Activated CD8-positive, alpha-beta T cell treated with anti-CD3 and anti-CD28 coated beads, Interleukin-2, amount 10 ng/mL, durations not matched to agents 7 days and 5 days (primary cell): ENCODE measurements at regions not wholly inside any gene's neighbourhood (a gene's known extent, or its start where the extent isn't known, plus 50 kb on each side); places are given as distances from the start of the nearest gene placed in this dataset.
"Not testable (repeated sequence)": the region's sequence is repeated elsewhere in the genome, so short reads cannot be mapped to it uniquely, and the experiment has no call there.

Source experiments
- ATAC-seq: fragments of 150-1000 bp; cut with Tn5 transposase; one replicate; pipeline ENCODE4 v1.10.0; 2021; ENCODE audit warnings: moderate library complexity
- CTCF ChIA-PET: fragments of 350-600 bp; sonication (Branson Sonifier 250); formaldehyde crosslinking; loops from one replicate; lab custom pipeline; 2021; ENCODE audit warnings: antibody characterized with exemption; lab: Charles Lee
- POLR2A ChIA-PET: fragments of 350-600 bp; sonication (Branson Sonifier 250); formaldehyde crosslinking; loops from one replicate; lab custom pipeline; 2021; ENCODE audit warnings: antibody characterized with exemption; lab: Charles Lee
- DNase-seq: peaks from one replicate; pipeline ENCODE4 v3.0.0-alpha.2; 2020
- H3K27ac Mint-ChIP-seq: one replicate; pipeline ENCODE4 v1.8.0; 2021; ENCODE audit warnings: mild to moderate bottlenecking, mixed read lengths
- H3K27me3 Mint-ChIP-seq: one replicate; pipeline ENCODE4 v1.8.0; 2021; ENCODE audit warnings: low read depth, mixed read lengths
- H3K36me3 Mint-ChIP-seq: one replicate; pipeline ENCODE4 v1.8.0; 2021; ENCODE audit warnings: low read depth, mixed read lengths
- H3K4me1 Mint-ChIP-seq: one replicate; pipeline ENCODE4 v1.8.0; 2021; ENCODE audit warnings: low read depth, mixed read lengths
- H3K4me3 Mint-ChIP-seq: one replicate; pipeline ENCODE4 v1.8.0; 2021; ENCODE audit warnings: mild to moderate bottlenecking, mixed read lengths
- H3K9me3 Mint-ChIP-seq: one replicate; pipeline ENCODE4 v1.8.0; 2022; ENCODE audit warnings: mixed read lengths; ENCODE audit not compliant: insufficient read depth

DNA sequence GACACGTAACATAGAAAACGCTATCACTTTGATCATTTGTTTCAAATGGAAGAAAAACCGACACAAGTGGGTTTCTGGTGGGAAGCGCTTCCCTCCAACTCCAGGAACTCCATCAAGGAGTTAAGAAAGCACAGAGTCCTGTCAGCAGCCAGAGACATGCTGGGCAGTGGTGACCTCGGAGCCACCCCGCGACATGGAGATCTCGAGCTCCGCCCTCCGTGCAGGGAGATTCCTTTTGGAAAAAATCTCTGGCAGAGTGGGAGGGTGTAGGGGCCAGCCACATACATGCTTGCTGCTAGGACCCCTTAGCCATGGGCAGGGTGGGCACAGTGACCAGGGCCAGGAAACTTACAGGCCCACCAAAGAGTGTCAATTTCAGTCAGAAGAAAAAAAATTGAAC lies 138.9 kb downstream of the GPCPD1 start:
- H3K4me1 Mint-ChIP-seq, ATAC-seq, DNase-seq, H3K27ac Mint-ChIP-seq, H3K4me3 Mint-ChIP-seq, H3K9me3 Mint-ChIP-seq, CTCF ChIA-PET, H3K36me3 Mint-ChIP-seq, POLR2A ChIA-PET, H3K27me3 Mint-ChIP-seq: not testable (repeated sequence)

GRCh38 chr20:5471368-5471767 lies 139.4 kb downstream of the GPCPD1 start:
- Mint-ChIP-seq H3K4me3 (no peak overlapping the region), H3K27ac (no peak overlapping the region), H3K9me3 (no peaks in the 10 kb centered on the region), H3K36me3 (no peaks in the 10 kb centered on the region), H3K4me1 (no peaks in the 10 kb centered on the region), H3K27me3 (peaks cover 3% of the 10 kb centered on the region)
- no peak for ATAC-seq
- no peak for DNase-seq
- ChIA-PET POLR2A (no interaction called here), CTCF (no interaction called here)

GRCh38 chr20:5470943-5471342 lies 139.9 kb downstream of the GPCPD1 start:
- no peak for ATAC-seq
- peaks cover 3% of the 10 kb centered on the region for H3K27me3 Mint-ChIP-seq
- ChIA-PET CTCF (no interaction called here), POLR2A (no interaction called here)
- DNase-seq: no peak
- H3K4me3 Mint-ChIP-seq: no peak overlapping the region
- H3K4me1 Mint-ChIP-seq: no peaks in the 10 kb centered on the region
- H3K36me3 Mint-ChIP-seq: no peaks in the 10 kb centered on the region
- no peaks in the 10 kb centered on the region for H3K9me3 Mint-ChIP-seq
- H3K27ac Mint-ChIP-seq: no peak overlapping the region

DNA sequence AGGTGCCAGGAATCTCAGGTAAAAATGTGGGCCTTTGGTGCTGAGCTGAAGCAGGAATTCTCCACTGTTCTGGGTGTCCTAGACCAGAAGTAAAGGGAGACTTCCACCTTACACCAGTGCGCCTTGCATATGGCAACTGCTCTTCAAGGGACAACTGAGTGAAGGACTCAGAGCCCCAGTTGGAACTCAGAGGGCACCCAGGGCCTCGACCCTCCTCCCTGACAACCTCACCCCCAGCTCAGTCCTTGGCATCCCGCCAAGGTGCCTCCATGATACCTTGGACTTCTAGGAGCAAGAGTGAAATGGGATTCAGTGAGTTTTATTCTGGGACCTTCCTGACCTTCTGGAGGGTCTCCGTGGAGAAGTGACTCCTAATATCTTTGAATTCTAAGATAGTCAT lies 140.3 kb downstream of the GPCPD1 start:
- H3K27me3 Mint-ChIP-seq: peaks cover 3% of the 10 kb centered on the region
- DNase-seq (no peak), ATAC-seq (no peak)
- no peaks in the 10 kb centered on the region for H3K9me3 Mint-ChIP-seq
- ChIA-PET CTCF (no interaction called here), POLR2A (no interaction called here)
- no peaks in the 10 kb centered on the region for H3K4me1 Mint-ChIP-seq
- no peaks in the 10 kb centered on the region for H3K36me3 Mint-ChIP-seq
- no peak overlapping the region for H3K4me3 Mint-ChIP-seq
- H3K27ac Mint-ChIP-seq: no peak overlapping the region

- DNase-seq: no peak
- Mint-ChIP-seq H3K4me1 (no peaks in the 10 kb centered on the region), H3K36me3 (no peaks in the 10 kb centered on the region), H3K4me3 (no peak overlapping the region), H3K27me3 (peaks cover 3% of the 10 kb centered on the region), H3K9me3 (no peaks in the 10 kb centered on the region), H3K27ac (no peak overlapping the region)
- no peak for ATAC-seq
- CTCF ChIA-PET: no interaction called here
- POLR2A ChIA-PET: no interaction called here
These were observed 141.7 kb downstream of the GPCPD1 start for GRCh38 chr20:5469111-5469510.

GRCh38 chr20:5467086-5467485 lies 143.7 kb downstream of the GPCPD1 start:
- ChIA-PET POLR2A (no interaction called here), CTCF (no interaction called here)
- no peak for DNase-seq
- H3K4me1 Mint-ChIP-seq: no peaks in the 10 kb centered on the region
- H3K27ac Mint-ChIP-seq: no peak overlapping the region
- H3K27me3 Mint-ChIP-seq: peaks cover 3% of the 10 kb centered on the region
- H3K9me3 Mint-ChIP-seq: no peaks in the 10 kb centered on the region
- no peaks in the 10 kb centered on the region for H3K36me3 Mint-ChIP-seq
- H3K4me3 Mint-ChIP-seq: no peak overlapping the region
- no peak for ATAC-seq

DNA sequence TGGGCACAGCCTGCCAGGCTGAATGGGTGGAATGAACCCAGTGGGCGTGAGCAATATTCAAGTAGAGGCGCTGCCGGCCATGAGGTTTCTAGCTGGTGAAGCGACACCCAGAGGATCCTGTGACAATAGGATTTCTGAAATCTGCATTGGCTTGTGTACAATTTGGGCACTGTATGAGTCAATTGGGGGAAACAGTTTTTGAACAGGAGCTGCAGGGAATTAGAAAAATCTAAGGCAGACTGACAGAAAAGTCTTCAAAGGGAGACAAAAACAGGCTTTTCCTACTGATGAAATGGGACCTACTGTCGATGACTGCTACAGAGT lies 145.2 kb downstream of the GPCPD1 start:
- CTCF ChIA-PET: interaction anchor here (0.6 kb wide), 1 partner anchor 25 kb away, joined by 3 read pairs; no protein-coding TSS in a partner anchor

DNA sequence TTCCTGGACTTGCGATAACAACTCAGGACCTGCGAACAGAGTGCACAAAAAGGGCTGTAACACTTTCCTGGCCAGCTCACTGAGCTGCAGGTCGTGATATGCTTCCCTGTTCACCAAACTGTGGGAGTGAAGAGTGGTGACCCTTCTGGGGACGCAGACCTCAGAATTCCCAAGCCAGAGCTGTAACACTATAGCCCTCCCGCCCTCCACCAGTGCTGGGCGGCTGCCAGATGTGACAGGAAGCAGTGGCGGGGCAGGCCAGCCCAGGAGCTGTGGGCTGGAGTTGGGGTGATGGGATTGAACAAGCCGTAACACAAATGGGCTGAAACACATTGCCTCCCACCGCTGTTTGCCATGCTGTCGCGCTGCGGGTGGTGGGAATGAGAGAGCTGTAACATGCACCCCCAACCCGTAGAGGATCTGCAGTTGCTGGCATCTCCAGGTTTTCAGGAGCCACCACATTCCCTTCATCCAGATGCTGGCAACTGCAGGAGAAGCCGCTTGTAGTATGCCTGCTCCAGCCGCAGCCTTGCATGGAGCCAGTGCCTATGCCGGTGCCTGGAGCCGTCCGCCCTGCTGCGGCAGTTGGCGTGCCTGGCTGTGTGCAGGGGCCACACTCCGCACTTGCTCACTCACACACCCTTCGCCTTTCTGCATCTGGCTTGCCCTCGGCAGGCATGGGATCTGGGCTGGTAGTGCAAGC lies 145.8 kb downstream of the GPCPD1 start:
- H3K27ac Mint-ChIP-seq: no peak overlapping the region
- no peak overlapping the region for H3K4me3 Mint-ChIP-seq
- no peaks in the 10 kb centered on the region for H3K36me3 Mint-ChIP-seq
- ATAC-seq (no peak), DNase-seq (no peak)
- peaks cover 16% of the 10 kb centered on the region for H3K27me3 Mint-ChIP-seq
- H3K9me3 Mint-ChIP-seq: no peaks in the 10 kb centered on the region
- ChIA-PET POLR2A (no interaction called here), CTCF (no interaction called here)
- H3K4me1 Mint-ChIP-seq: no peaks in the 10 kb centered on the region

More for the DNA sequence above, 145.2 kb downstream of the GPCPD1 start:
- POLR2A ChIA-PET: no interaction called here
- ATAC-seq (no peak), DNase-seq (no peak)
- no peaks in the 10 kb centered on the region for H3K4me1 Mint-ChIP-seq
- H3K27ac Mint-ChIP-seq: no peak overlapping the region
- H3K27me3 Mint-ChIP-seq: peaks cover 12% of the 10 kb centered on the region
- H3K36me3 Mint-ChIP-seq: no peaks in the 10 kb centered on the region
- no peaks in the 10 kb centered on the region for H3K9me3 Mint-ChIP-seq
- H3K4me3 Mint-ChIP-seq: no peak overlapping the region

GRCh38 chr20:5463007-5463686 lies 146.4 kb upstream of the PROKR2 start:
- CTCF ChIA-PET: interaction anchor here (1.3 kb wide), 1 partner anchor 14 kb away, joined by 4 read pairs; no protein-coding TSS in a partner anchor
- no peak overlapping the region for H3K27ac Mint-ChIP-seq
- H3K36me3 Mint-ChIP-seq: no peaks in the 10 kb centered on the region

GRCh38 chr20:5453745-5454144 lies 137.0 kb upstream of the PROKR2 start:
- not testable (repeated sequence) for ATAC-seq

More at GRCh38 chr20:5463007-5463686, 146.4 kb upstream of the PROKR2 start:
- Mint-ChIP-seq H3K9me3 (no peaks in the 10 kb centered on the region), H3K27me3 (peaks cover 23% of the 10 kb centered on the region), H3K4me3 (no peak overlapping the region), H3K4me1 (no peaks in the 10 kb centered on the region)
- no peak for ATAC-seq
- POLR2A ChIA-PET: no interaction called here
- DNase-seq: no peak

GRCh38 chr20:5453316-5453715 lies 136.6 kb upstream of the PROKR2 start:
- H3K4me3 Mint-ChIP-seq, H3K9me3 Mint-ChIP-seq, ATAC-seq, H3K4me1 Mint-ChIP-seq, DNase-seq, H3K27ac Mint-ChIP-seq, CTCF ChIA-PET, H3K36me3 Mint-ChIP-seq, POLR2A ChIA-PET, H3K27me3 Mint-ChIP-seq: not testable (repeated sequence)

More at GRCh38 chr20:5453745-5454144, 137.0 kb upstream of the PROKR2 start:
- H3K27me3 Mint-ChIP-seq, POLR2A ChIA-PET, DNase-seq, H3K36me3 Mint-ChIP-seq, H3K9me3 Mint-ChIP-seq, CTCF ChIA-PET, H3K4me1 Mint-ChIP-seq, H3K27ac Mint-ChIP-seq, H3K4me3 Mint-ChIP-seq: not testable (repeated sequence)

DNA sequence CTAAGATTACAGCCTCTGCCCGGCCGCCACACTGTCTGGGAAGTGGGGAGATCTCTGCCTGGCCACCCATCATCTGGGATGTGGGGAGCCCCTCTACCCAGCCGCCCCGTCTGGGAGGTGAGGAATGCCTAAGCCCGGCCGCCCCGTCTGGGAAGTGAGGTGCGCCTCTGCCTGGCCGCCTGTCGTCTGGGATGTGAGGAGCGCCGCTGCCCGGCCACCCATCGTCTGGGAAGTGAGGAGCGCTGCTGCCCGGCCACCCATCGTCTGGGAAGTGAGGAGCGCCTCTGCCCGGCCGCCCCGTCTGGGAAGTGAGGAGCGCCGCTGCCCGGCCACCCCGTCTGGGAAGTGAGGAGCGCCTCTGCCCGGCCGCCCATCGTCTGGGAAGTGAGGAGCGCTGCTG lies 135.9 kb upstream of the PROKR2 start:
- not testable (repeated sequence) for H3K4me3 Mint-ChIP-seq

More for the DNA sequence above, 135.9 kb upstream of the PROKR2 start:
- H3K36me3 Mint-ChIP-seq, H3K27ac Mint-ChIP-seq, H3K9me3 Mint-ChIP-seq, H3K4me1 Mint-ChIP-seq, POLR2A ChIA-PET, CTCF ChIA-PET, ATAC-seq, DNase-seq: not testable (repeated sequence)
- peaks cover 14% of the 10 kb centered on the region for H3K27me3 Mint-ChIP-seq
